Duodenal mucosa (tissue), 2 donors: ENCODE measurements at regions not wholly inside any gene's neighbourhood (a gene's known extent, or its start where the extent isn't known, plus 50 kb on each side); places are given as distances from the start of the nearest gene placed in this dataset.
"Not testable (repeated sequence)": the region's sequence is repeated elsewhere in the genome, so short reads cannot be mapped to it uniquely, and the experiment has no call there.

Experiments
- H3K27ac ChIP-seq: one replicate; pipeline ENCODE4 v1.7.0; 2013; ENCODE audit warnings: low read depth, low read length
- H3K27me3 ChIP-seq, 2 donors: one replicate each; pipeline ENCODE4 v1.7.0; 2013; ENCODE audit warnings: low read length in 2 of 2, control low read depth in 1 of 2; ENCODE audit not compliant: insufficient read depth in 2 of 2, control insufficient read depth in 1 of 2
- H3K36me3 ChIP-seq, 2 donors: one replicate each; pipeline ENCODE4 v1.7.0; 2013; ENCODE audit warnings: low read length in 2 of 2, control low read depth in 1 of 2; ENCODE audit not compliant: insufficient read depth in 2 of 2, control insufficient read depth in 1 of 2
- H3K4me1 ChIP-seq, 2 donors: one replicate each; pipeline ENCODE4 v1.7.0; 2013; ENCODE audit warnings: low read length in 2 of 2, control low read depth in 1 of 2; ENCODE audit not compliant: insufficient read depth in 2 of 2, control insufficient read depth in 1 of 2
- H3K4me3 ChIP-seq, 2 donors: one replicate each; pipeline ENCODE4 v1.7.0; 2013; ENCODE audit warnings: low read length in 2 of 2, low read depth in 1 of 2
- H3K9ac ChIP-seq, 2 donors: one replicate each; pipeline ENCODE4 v1.7.0; 2013; ENCODE audit warnings: low read length in 2 of 2, low read depth in 1 of 2
- H3K9me3 ChIP-seq, 2 donors: one replicate each; pipeline ENCODE4 v1.7.0; 2013; ENCODE audit warnings: low read length in 2 of 2, control low read depth in 1 of 2; ENCODE audit not compliant: control insufficient read depth in 1 of 2

GRCh38 chr2:107719836-107720235 is 106.9 kb upstream of the RGPD4 start:
- Histone ChIP-seq H3K36me3 (no peaks in the 10 kb centered on the region), H3K9ac (no peak overlapping the region), H3K4me1 (no peaks in the 10 kb centered on the region), H3K27ac (no peak overlapping the region), H3K27me3 (no peaks in the 10 kb centered on the region), H3K9me3 (no peaks in the 10 kb centered on the region), H3K4me3 (no peak overlapping the region)

- Histone ChIP-seq H3K27me3 (no peaks in the 10 kb centered on the region), H3K27ac (no peak overlapping the region), H3K36me3 (no peaks in the 10 kb centered on the region), H3K9me3 (no peaks in the 10 kb centered on the region), H3K9ac (no peak overlapping the region), H3K4me1 (no peaks in the 10 kb centered on the region), H3K4me3 (no peak overlapping the region)
These were observed 105.5 kb upstream of the RGPD4 start for GRCh38 chr2:107721178-107721577.

GRCh38 chr2:107721586-107721985 is 105.1 kb upstream of the RGPD4 start:
- H3K9ac ChIP-seq, result no peak overlapping the region
- H3K9me3 ChIP-seq, result no peaks in the 10 kb centered on the region
- H3K27me3 ChIP-seq, result no peaks in the 10 kb centered on the region
- H3K36me3 ChIP-seq, result no peaks in the 10 kb centered on the region
- H3K4me1 ChIP-seq, result no peaks in the 10 kb centered on the region
- H3K4me3 ChIP-seq, result no peak overlapping the region
- no peak overlapping the region for H3K27ac ChIP-seq

GRCh38 chr2:107725824-107726223 is 100.9 kb upstream of the RGPD4 start:
- not testable (repeated sequence) for H3K27ac ChIP-seq, H3K9me3 ChIP-seq, H3K36me3 ChIP-seq, H3K4me1 ChIP-seq, H3K27me3 ChIP-seq, H3K4me3 ChIP-seq, H3K9ac ChIP-seq

- no peaks in the 10 kb centered on the region for H3K27me3 ChIP-seq
- H3K36me3 ChIP-seq, result no peaks in the 10 kb centered on the region
- no peaks in the 10 kb centered on the region for H3K9me3 ChIP-seq
- no peak overlapping the region for H3K4me3 ChIP-seq
- no peak overlapping the region for H3K9ac ChIP-seq
- H3K4me1 ChIP-seq, result no peaks in the 10 kb centered on the region
- H3K27ac ChIP-seq, result no peak overlapping the region
These were observed 99.4 kb upstream of the RGPD4 start for GRCh38 chr2:107727318-107727717.

GRCh38 chr2:107728586-107728985 is 98.1 kb upstream of the RGPD4 start:
- Histone ChIP-seq H3K36me3 (no peaks in the 10 kb centered on the region), H3K27me3 (no peaks in the 10 kb centered on the region), H3K9me3 (no peaks in the 10 kb centered on the region), H3K9ac (no peak overlapping the region), H3K4me3 (no peak overlapping the region), H3K27ac (no peak overlapping the region), H3K4me1 (no peaks in the 10 kb centered on the region)

GRCh38 chr2:107729440-107729839 is 97.3 kb upstream of the RGPD4 start:
- Histone ChIP-seq H3K27ac (no peak overlapping the region), H3K36me3 (no peaks in the 10 kb centered on the region), H3K9me3 (no peaks in the 10 kb centered on the region), H3K27me3 (no peaks in the 10 kb centered on the region), H3K4me3 (no peak overlapping the region), H3K4me1 (no peaks in the 10 kb centered on the region), H3K9ac (no peak overlapping the region)

- no peaks in the 10 kb centered on the region for H3K27me3 ChIP-seq
- H3K4me1 ChIP-seq, result no peaks in the 10 kb centered on the region
- H3K4me3 ChIP-seq, result no peak overlapping the region
- no peak overlapping the region for H3K9ac ChIP-seq
- no peaks in the 10 kb centered on the region for H3K9me3 ChIP-seq
- H3K27ac ChIP-seq, result no peak overlapping the region
- H3K36me3 ChIP-seq, result no peaks in the 10 kb centered on the region
These were observed 95.8 kb upstream of the RGPD4 start for GRCh38 chr2:107730898-107731297.

GRCh38 chr2:107731435-107731834 is 95.3 kb upstream of the RGPD4 start:
- Histone ChIP-seq H3K27me3 (no peaks in the 10 kb centered on the region), H3K9me3 (no peaks in the 10 kb centered on the region), H3K27ac (no peak overlapping the region), H3K4me1 (no peaks in the 10 kb centered on the region), H3K4me3 (no peak overlapping the region), H3K36me3 (no peaks in the 10 kb centered on the region), H3K9ac (no peak overlapping the region)

GRCh38 chr2:107735201-107735600 is 91.5 kb upstream of the RGPD4 start:
- Histone ChIP-seq H3K4me1 (no peaks in the 10 kb centered on the region), H3K9me3 (no peaks in the 10 kb centered on the region), H3K27ac (no peak overlapping the region), H3K4me3 (no peak overlapping the region), H3K27me3 (no peaks in the 10 kb centered on the region), H3K36me3 (no peaks in the 10 kb centered on the region), H3K9ac (no peak overlapping the region)

GRCh38 chr2:107737756-107738155 is 88.9 kb upstream of the RGPD4 start:
- Histone ChIP-seq H3K4me3 (no peak overlapping the region), H3K9ac (no peak overlapping the region), H3K9me3 (no peaks in the 10 kb centered on the region), H3K27ac (no peak overlapping the region), H3K27me3 (no peaks in the 10 kb centered on the region), H3K36me3 (no peaks in the 10 kb centered on the region), H3K4me1 (no peaks in the 10 kb centered on the region)
